ENCODE measurements at regions not wholly inside any gene's neighbourhood (a gene's known extent, or its start where the extent isn't known, plus 50 kb on each side); places are given as distances from the start of the nearest gene placed in this dataset.
"Not testable (repeated sequence)": the region's sequence is repeated elsewhere in the genome, so short reads cannot be mapped to it uniquely, and the experiment has no call there.

GRCh38 chr14:105698940-105699556 is 172.7 kb downstream of the TMEM121 start:
- TF ChIP-seq CTCF (IDR thresholded peaks at IDR 0.05; ENCODE audit: low read depth, low read length, poor library complexity, severe bottlenecking); EZH2phosphoT487 (IDR thresholded peaks at IDR 0.05; ENCODE audit: borderline replicate concordance, low read length): not testable (repeated sequence)

Data from DOHH2 (cell line).